KMS-11 (cell line): ENCODE measurements at regions not wholly inside any gene's neighbourhood (a gene's known extent, or its start where the extent isn't known, plus 50 kb on each side); places are given as distances from the start of the nearest gene placed in this dataset.

ENCODE experiments used
- H2AFZ ChIP-seq: fragments of 200-600 bp; sonication (generic); 2 replicates; pipeline ENCODE4 v1.6.1; 2016; ENCODE audit warnings: antibody characterized with exemption, mixed run types, low read depth
- H3K27ac ChIP-seq: fragments of 200-600 bp; sonication (generic); 2 replicates; pipeline ENCODE4 v1.6.1; 2016; ENCODE audit warnings: mild to moderate bottlenecking, mixed run types
- H3K27me3 ChIP-seq: fragments of 200-600 bp; sonication (generic); 2 replicates; pipeline ENCODE4 v1.6.1; 2017; ENCODE audit warnings: mild to moderate bottlenecking, low read depth, mixed run types, moderate library complexity; ENCODE audit not compliant: insufficient read depth
- H3K36me3 ChIP-seq: fragments of 200-600 bp; sonication (generic); 2 replicates; pipeline ENCODE4 v1.6.1; 2017; ENCODE audit warnings: mild to moderate bottlenecking, mixed run types; ENCODE audit not compliant: insufficient read depth
- H3K4me1 ChIP-seq: fragments of 200-600 bp; sonication (generic); 2 replicates; pipeline ENCODE4 v1.6.1; 2016; ENCODE audit warnings: mild to moderate bottlenecking, low read depth, mixed run types; ENCODE audit not compliant: poor library complexity, severe bottlenecking
- H3K4me2 ChIP-seq: fragments of 200-600 bp; sonication (generic); 2 replicates; pipeline ENCODE4 v1.7.0; 2016; ENCODE audit warnings: mild to moderate bottlenecking, mixed run types
- H3K4me3 ChIP-seq: fragments of 200-600 bp; sonication (generic); IDR thresholded peaks from 2 replicates; pipeline ENCODE4 v1.6.1; 2017; ENCODE audit warnings: low read depth, low read length, mixed read lengths; ENCODE audit not compliant: insufficient read depth
- H3K79me2 ChIP-seq: fragments of 200-600 bp; sonication (generic); 2 replicates; pipeline ENCODE4 v1.6.1; 2016; ENCODE audit warnings: low read depth, mixed run types; ENCODE audit not compliant: insufficient read depth
- H3K9ac ChIP-seq: fragments of 200-600 bp; sonication (generic); 2 replicates; pipeline ENCODE4 v1.6.1; 2016; ENCODE audit warnings: mild to moderate bottlenecking, mixed run types
- H4K20me1 ChIP-seq: fragments of 200-600 bp; sonication (generic); 2 replicates; pipeline ENCODE4 v1.6.1; 2016; ENCODE audit warnings: mild to moderate bottlenecking, mixed run types; ENCODE audit not compliant: insufficient read depth
- TF ChIP-seq, protein P1 (sequence below): fragments of 200-600 bp; sonication (generic); conservative IDR thresholded peaks from 2 replicates; pipeline ENCODE4 v1.6.1; 2017; ENCODE audit warnings: low read depth, mild to moderate bottlenecking, antibody characterized with exemption, low read length, moderate library complexity, mixed read lengths

DNA sequence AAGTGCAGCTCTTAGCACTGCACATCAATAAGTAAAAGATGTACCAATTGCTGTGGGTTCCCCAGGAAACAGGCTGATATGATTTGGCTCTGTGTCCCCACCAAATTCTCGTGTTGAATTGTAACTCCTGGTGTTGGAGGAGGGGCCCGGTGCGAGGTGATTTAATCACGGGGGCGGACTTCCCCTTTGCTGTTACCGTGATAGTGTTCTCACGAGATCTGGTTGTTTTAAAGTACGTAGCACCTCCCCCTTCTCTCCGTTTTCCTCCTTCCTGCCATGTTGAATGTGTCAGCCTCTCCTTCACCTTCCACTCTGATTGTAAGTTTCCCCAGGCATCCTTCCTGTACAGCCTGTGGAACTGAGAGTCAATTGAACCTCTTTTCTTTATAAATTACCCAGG lies 93.2 kb upstream of the ACTBL2 start:
- Histone ChIP-seq H3K4me2 (no peak overlapping the region), H3K27ac (no peak overlapping the region), H3K9ac (no peak overlapping the region), H2AFZ (no peak overlapping the region), H3K36me3 (no peaks in the 10 kb centered on the region), H3K4me3 (no peak overlapping the region), H3K4me1 (no peaks in the 10 kb centered on the region), H4K20me1 (no peaks in the 10 kb centered on the region), H3K27me3 (no peaks in the 10 kb centered on the region), H3K79me2 (no peaks in the 10 kb centered on the region)
- TF ChIP-seq, protein P1, sequence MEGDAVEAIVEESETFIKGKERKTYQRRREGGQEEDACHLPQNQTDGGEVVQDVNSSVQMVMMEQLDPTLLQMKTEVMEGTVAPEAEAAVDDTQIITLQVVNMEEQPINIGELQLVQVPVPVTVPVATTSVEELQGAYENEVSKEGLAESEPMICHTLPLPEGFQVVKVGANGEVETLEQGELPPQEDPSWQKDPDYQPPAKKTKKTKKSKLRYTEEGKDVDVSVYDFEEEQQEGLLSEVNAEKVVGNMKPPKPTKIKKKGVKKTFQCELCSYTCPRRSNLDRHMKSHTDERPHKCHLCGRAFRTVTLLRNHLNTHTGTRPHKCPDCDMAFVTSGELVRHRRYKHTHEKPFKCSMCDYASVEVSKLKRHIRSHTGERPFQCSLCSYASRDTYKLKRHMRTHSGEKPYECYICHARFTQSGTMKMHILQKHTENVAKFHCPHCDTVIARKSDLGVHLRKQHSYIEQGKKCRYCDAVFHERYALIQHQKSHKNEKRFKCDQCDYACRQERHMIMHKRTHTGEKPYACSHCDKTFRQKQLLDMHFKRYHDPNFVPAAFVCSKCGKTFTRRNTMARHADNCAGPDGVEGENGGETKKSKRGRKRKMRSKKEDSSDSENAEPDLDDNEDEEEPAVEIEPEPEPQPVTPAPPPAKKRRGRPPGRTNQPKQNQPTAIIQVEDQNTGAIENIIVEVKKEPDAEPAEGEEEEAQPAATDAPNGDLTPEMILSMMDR, result no peak

DNA sequence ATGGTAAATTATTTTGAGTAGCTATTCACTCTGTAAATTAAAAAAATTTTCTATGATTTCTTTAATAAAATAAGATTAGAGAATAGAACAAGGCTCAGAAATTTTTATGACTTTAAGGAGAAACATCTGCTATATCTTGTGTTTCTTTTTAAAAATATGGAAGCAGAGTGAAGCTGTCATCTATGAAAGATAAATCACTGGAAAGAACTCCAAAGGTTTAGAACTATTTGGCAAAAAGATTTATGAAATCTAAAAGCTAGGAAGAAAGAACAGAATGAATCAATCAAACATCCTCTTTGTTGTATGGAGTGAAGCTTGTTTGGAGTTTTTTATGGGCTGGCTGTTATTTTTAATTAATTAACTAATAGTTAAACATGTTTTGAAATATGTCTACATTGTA lies 89.8 kb upstream of the ACTBL2 start:
- no peaks in the 10 kb centered on the region for H3K4me1 ChIP-seq
- no peaks in the 10 kb centered on the region for H3K79me2 ChIP-seq
- H4K20me1 ChIP-seq, result no peaks in the 10 kb centered on the region
- no peaks in the 10 kb centered on the region for H3K27me3 ChIP-seq
- H3K4me2 ChIP-seq, result no peak overlapping the region
- TF ChIP-seq, protein P1, result no peak
- H3K9ac ChIP-seq, result no peak overlapping the region
- no peak overlapping the region for H3K27ac ChIP-seq
- H3K4me3 ChIP-seq, result no peak overlapping the region
- no peaks in the 10 kb centered on the region for H3K36me3 ChIP-seq
- H2AFZ ChIP-seq, result no peak overlapping the region

GRCh38 chr5:57569601-57570000 lies 87.0 kb upstream of the ACTBL2 start:
- TF ChIP-seq, protein P1, result no peak
- Histone ChIP-seq H3K9ac (no peak overlapping the region), H3K4me3 (no peak overlapping the region)

GRCh38 chr5:57568136-57568535 lies 85.5 kb upstream of the ACTBL2 start:
- TF ChIP-seq, protein P1, result no peak
- Histone ChIP-seq H4K20me1 (no peaks in the 10 kb centered on the region), H3K4me1 (no peaks in the 10 kb centered on the region), H3K36me3 (no peaks in the 10 kb centered on the region), H3K27ac (no peak overlapping the region), H3K4me2 (no peak overlapping the region), H3K27me3 (no peaks in the 10 kb centered on the region), H3K4me3 (no peak overlapping the region), H3K79me2 (no peaks in the 10 kb centered on the region), H3K9ac (no peak overlapping the region), H2AFZ (no peak overlapping the region)

More at GRCh38 chr5:57569601-57570000, 87.0 kb upstream of the ACTBL2 start:
- Histone ChIP-seq H4K20me1 (no peaks in the 10 kb centered on the region), H3K27ac (no peak overlapping the region), H3K36me3 (no peaks in the 10 kb centered on the region), H3K4me2 (no peak overlapping the region), H3K4me1 (no peaks in the 10 kb centered on the region), H3K79me2 (no peaks in the 10 kb centered on the region), H3K27me3 (no peaks in the 10 kb centered on the region), H2AFZ (no peak overlapping the region)
